RCC 7860 (cell line): ENCODE measurements at regions not wholly inside any gene's neighbourhood (a gene's known extent, or its start where the extent isn't known, plus 50 kb on each side); places are given as distances from the start of the nearest gene placed in this dataset.

Experiments
- DNase-seq: peaks from one replicate; pipeline ENCODE4 v3.0.0-alpha.2; 2015; ENCODE audit warnings: low spot score
- FAIRE-seq: peaks from 2 replicates; lab custom pipeline; 2012; peaks lifted over from hg19 to GRCh38; lab: Jason Lieb, UNC

- FAIRE-seq (peak; percentile 52), DNase-seq (peak; percentile 51)
Observed at GRCh38 chr7:47693216-47693615, 111.3 kb upstream of the TNS3 start.

GRCh38 chr7:47691988-47692387 is 110.1 kb upstream of the TNS3 start:
- peak; percentile 16 for FAIRE-seq
- no peak for DNase-seq

GRCh38 chr7:47690902-47691558 is 109.1 kb upstream of the TNS3 start:
- FAIRE-seq (peak; percentile 37), DNase-seq (peak; percentile 21)

GRCh38 chr7:47689558-47689957 is 107.6 kb upstream of the TNS3 start:
- FAIRE-seq (no peak), DNase-seq (no peak)

GRCh38 chr7:47688311-47689100 is 106.6 kb upstream of the TNS3 start:
- FAIRE-seq = no peak
- no peak for DNase-seq

- FAIRE-seq = no peak
Observed at GRCh38 chr7:47685712-47686376, 103.9 kb upstream of the TNS3 start.

GRCh38 chr7:47685151-47685550 is 103.2 kb upstream of the TNS3 start:
- DNase-seq (no peak), FAIRE-seq (no peak)

More at GRCh38 chr7:47685712-47686376, 103.9 kb upstream of the TNS3 start:
- no peak for DNase-seq

GRCh38 chr7:47684728-47685127 is 102.8 kb upstream of the TNS3 start:
- DNase-seq (no peak), FAIRE-seq (no peak)

- FAIRE-seq = no peak
- no peak for DNase-seq
Observed at GRCh38 chr7:47683485-47683898, 101.6 kb upstream of the TNS3 start.

- FAIRE-seq (no peak), DNase-seq (no peak)
Observed at GRCh38 chr7:47682874-47683273, 101.0 kb upstream of the TNS3 start.

- FAIRE-seq (no peak), DNase-seq (no peak)
Observed at GRCh38 chr7:47681249-47681810, 99.4 kb upstream of the TNS3 start.

- no peak for FAIRE-seq
- no peak for DNase-seq
Observed at GRCh38 chr7:47678641-47679380, 96.9 kb upstream of the TNS3 start.

- FAIRE-seq (no peak), DNase-seq (no peak)
Observed at GRCh38 chr7:47677664-47678063, 95.8 kb upstream of the TNS3 start.

- DNase-seq (no peak), FAIRE-seq (no peak)
Observed at GRCh38 chr7:47677093-47677492, 95.2 kb upstream of the TNS3 start.

GRCh38 chr7:47672977-47673381 is 91.1 kb upstream of the TNS3 start:
- FAIRE-seq (no peak), DNase-seq (no peak)

GRCh38 chr7:47672271-47672791 is 90.4 kb upstream of the TNS3 start:
- FAIRE-seq (no peak), DNase-seq (no peak)

GRCh38 chr7:47671358-47671757 is 89.4 kb upstream of the TNS3 start:
- FAIRE-seq (no peak), DNase-seq (no peak)

- no peak for FAIRE-seq
- DNase-seq = no peak
Observed at GRCh38 chr7:47670729-47671128, 88.8 kb upstream of the TNS3 start.

GRCh38 chr7:47669901-47670384 is 88.0 kb upstream of the TNS3 start:
- FAIRE-seq = no peak
- no peak for DNase-seq

- peak; percentile 92 for DNase-seq
- peak; percentile 87 for FAIRE-seq
Observed at GRCh38 chr7:47669178-47669891, 87.4 kb upstream of the TNS3 start.
